Brain microvascular endothelial cell (primary cell): ENCODE measurements at regions not wholly inside any gene's neighbourhood (a gene's known extent, or its start where the extent isn't known, plus 50 kb on each side); places are given as distances from the start of the nearest gene placed in this dataset.

Source experiments
- DNase-seq: peaks from one replicate; pipeline ENCODE4 v3.0.0-alpha.2; 2020
- H3K27ac ChIP-seq: fragments of 250-450 bp; sonication (Bioruptor Pico); 2 replicates; pipeline ENCODE4 v1.5.1; 2020; ENCODE audit warnings: mild to moderate bottlenecking, moderate library complexity
- H3K27me3 ChIP-seq: fragments of 250-450 bp; sonication (Bioruptor Pico); replicated peaks from 2 replicates; pipeline ENCODE4 v1.5.1; 2020; ENCODE audit warnings: mild to moderate bottlenecking
- H3K36me3 ChIP-seq: fragments of 250-450 bp; sonication (Bioruptor Pico); replicated peaks from 2 replicates; pipeline ENCODE4 v1.5.1; 2020; ENCODE audit warnings: mild to moderate bottlenecking
- H3K4me3 ChIP-seq: 2 replicates; pipeline ENCODE4 v1.5.1; 2011; ENCODE audit warnings: low read depth, mild to moderate bottlenecking, control low read depth, low read length, moderate library complexity
- in situ Hi-C: cut with HindIII; loops from 2 replicates; pipeline ENCODE4 v1.10.0; 2017; ENCODE audit warnings: low sequenced_read_pairs, low pct_ligation_motif_present
- TF ChIP-seq, protein P1 (sequence below): IDR thresholded peaks from 2 replicates; pipeline ENCODE4 v1.5.1; 2011; ENCODE audit warnings: low read depth, mild to moderate bottlenecking, moderate library complexity, low read length, control low read depth, inconsistent platforms; ENCODE audit errors: missing control alignments

DNA sequence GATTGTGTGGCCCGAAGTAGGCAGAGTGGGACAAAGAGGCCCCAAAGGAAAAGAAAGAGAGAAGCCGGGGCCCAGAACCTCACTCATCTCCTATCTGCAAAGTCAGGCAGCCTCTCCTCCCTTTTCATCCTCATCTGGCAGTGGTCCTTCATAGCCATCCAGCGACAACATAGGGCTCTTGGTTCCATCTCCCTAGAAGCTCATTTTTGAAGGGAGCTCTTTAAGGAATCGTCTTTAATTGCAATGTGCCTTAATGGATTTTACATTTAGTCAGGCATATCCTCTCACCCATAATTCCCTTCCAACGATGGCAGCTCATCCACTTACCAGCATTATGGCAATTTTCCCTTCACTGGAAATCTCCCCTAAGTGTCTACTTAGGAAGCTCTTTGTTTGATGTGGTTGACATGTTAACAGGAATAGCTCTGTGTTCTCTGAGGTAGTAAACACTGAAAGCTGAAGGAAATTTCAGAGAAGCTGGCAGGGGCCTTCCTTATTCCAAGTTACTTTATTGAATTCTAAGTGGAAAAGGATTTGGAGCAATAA lies 780.6 kb downstream of the TSN start:
- H3K27me3 ChIP-seq, result no peaks in the 10 kb centered on the region
- no peaks in the 10 kb centered on the region for H3K36me3 ChIP-seq
- in situ Hi-C loops, result no loop called here
- H3K27ac ChIP-seq, result no peak overlapping the region
- DNase-seq, result no peak
- TF ChIP-seq, protein P1, sequence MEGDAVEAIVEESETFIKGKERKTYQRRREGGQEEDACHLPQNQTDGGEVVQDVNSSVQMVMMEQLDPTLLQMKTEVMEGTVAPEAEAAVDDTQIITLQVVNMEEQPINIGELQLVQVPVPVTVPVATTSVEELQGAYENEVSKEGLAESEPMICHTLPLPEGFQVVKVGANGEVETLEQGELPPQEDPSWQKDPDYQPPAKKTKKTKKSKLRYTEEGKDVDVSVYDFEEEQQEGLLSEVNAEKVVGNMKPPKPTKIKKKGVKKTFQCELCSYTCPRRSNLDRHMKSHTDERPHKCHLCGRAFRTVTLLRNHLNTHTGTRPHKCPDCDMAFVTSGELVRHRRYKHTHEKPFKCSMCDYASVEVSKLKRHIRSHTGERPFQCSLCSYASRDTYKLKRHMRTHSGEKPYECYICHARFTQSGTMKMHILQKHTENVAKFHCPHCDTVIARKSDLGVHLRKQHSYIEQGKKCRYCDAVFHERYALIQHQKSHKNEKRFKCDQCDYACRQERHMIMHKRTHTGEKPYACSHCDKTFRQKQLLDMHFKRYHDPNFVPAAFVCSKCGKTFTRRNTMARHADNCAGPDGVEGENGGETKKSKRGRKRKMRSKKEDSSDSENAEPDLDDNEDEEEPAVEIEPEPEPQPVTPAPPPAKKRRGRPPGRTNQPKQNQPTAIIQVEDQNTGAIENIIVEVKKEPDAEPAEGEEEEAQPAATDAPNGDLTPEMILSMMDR, result no peak
- H3K4me3 ChIP-seq, result no peak overlapping the region

GRCh38 chr2:122539311-122539710 lies 783.9 kb downstream of the TSN start:
- TF ChIP-seq, protein P1, result no peak
- Histone ChIP-seq H3K36me3 (no peaks in the 10 kb centered on the region), H3K27me3 (no peaks in the 10 kb centered on the region), H3K4me3 (no peak overlapping the region), H3K27ac (no peak overlapping the region)
- in situ Hi-C loops, result no loop called here
- no peak for DNase-seq

DNA sequence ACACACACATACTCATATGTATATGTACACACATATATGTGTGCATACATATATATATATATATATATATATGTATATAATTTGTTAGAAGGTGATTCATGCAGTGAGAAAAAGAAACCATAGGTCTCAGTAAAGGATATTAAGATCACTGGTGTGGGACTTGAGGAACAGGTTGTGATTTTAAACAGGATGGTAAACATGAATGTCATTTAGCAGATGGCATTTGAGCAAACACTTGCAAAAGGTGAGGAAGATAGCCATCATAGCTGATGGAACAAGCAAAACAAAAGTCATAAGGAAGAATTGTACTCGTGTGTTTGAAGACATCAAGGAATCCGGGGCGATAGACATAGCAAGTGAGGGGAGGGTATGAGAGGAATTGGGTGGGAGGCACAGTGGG lies 784.5 kb downstream of the TSN start:
- in situ Hi-C loops, result no loop called here
- Histone ChIP-seq H3K36me3 (no peaks in the 10 kb centered on the region), H3K27me3 (no peaks in the 10 kb centered on the region), H3K4me3 (no peak overlapping the region), H3K27ac (no peak overlapping the region)
- TF ChIP-seq, protein P1, result no peak
- no peak for DNase-seq

- TF ChIP-seq, protein P1, result no peak
- DNase-seq, result no peak
- Histone ChIP-seq H3K36me3 (no peaks in the 10 kb centered on the region), H3K27ac (no peak overlapping the region), H3K4me3 (no peak overlapping the region), H3K27me3 (no peaks in the 10 kb centered on the region)
- in situ Hi-C loops, result no loop called here
These were observed 786.8 kb downstream of the TSN start for GRCh38 chr2:122542236-122542635.

- H3K36me3 ChIP-seq, result no peaks in the 10 kb centered on the region
- TF ChIP-seq, protein P1, result no peak
- no peak overlapping the region for H3K27ac ChIP-seq
- no peak overlapping the region for H3K4me3 ChIP-seq
- in situ Hi-C loops, result no loop called here
- H3K27me3 ChIP-seq, result no peaks in the 10 kb centered on the region
- DNase-seq, result no peak
These were observed 787.2 kb downstream of the TSN start for GRCh38 chr2:122542646-122543045.

- TF ChIP-seq, protein P1, result no peak
- peak; percentile 78 for DNase-seq
- no peak overlapping the region for H3K4me3 ChIP-seq
- peak overlapping the region; percentile 42 for H3K27ac ChIP-seq
- H3K27me3 ChIP-seq, result no peaks in the 10 kb centered on the region
- in situ Hi-C loops, result no loop called here
- no peaks in the 10 kb centered on the region for H3K36me3 ChIP-seq
These were observed 788.4 kb downstream of the TSN start for GRCh38 chr2:122543815-122544214.
